H9 (cell line): ENCODE measurements at regions not wholly inside any gene's neighbourhood (a gene's known extent, or its start where the extent isn't known, plus 50 kb on each side); places are given as distances from the start of the nearest gene placed in this dataset.

ENCODE experiments used
- DNase-seq: peaks from one replicate; pipeline ENCODE4 v3.0.0-alpha.2; 2017
- H2AFZ ChIP-seq: one replicate; pipeline ENCODE4 v1.6.1; 2013; ENCODE audit warnings: mild to moderate bottlenecking, low read length, control low read depth, moderate library complexity
- H2AK5ac ChIP-seq: 2 replicates; pipeline ENCODE4 v1.6.1; 2013; ENCODE audit warnings: low read length, control low read depth, mixed read lengths; ENCODE audit not compliant: insufficient read length
- H2BK120ac ChIP-seq: one replicate; pipeline ENCODE4 v1.6.1; 2013; ENCODE audit warnings: low read depth, mild to moderate bottlenecking, low read length, control low read depth, inconsistent platforms; ENCODE audit not compliant: poor library complexity, severe bottlenecking
- H2BK12ac ChIP-seq: 2 replicates; pipeline ENCODE4 v1.6.1; 2013; ENCODE audit warnings: low read length, control low read depth, mixed read lengths, low read depth; ENCODE audit not compliant: insufficient read length
- H2BK15ac ChIP-seq: 2 replicates; pipeline ENCODE4 v1.6.1; 2013; ENCODE audit warnings: low read depth, low read length, control low read depth
- H2BK20ac ChIP-seq: one replicate; pipeline ENCODE4 v1.6.1; 2013; ENCODE audit warnings: low read depth, mild to moderate bottlenecking, low read length, control low read depth, inconsistent platforms; ENCODE audit not compliant: poor library complexity, severe bottlenecking
- H2BK5ac ChIP-seq: 2 replicates; pipeline ENCODE4 v1.6.1; 2013; ENCODE audit warnings: low read length, control low read depth, mixed read lengths; ENCODE audit not compliant: insufficient read length
- H3K14ac ChIP-seq: 2 replicates; pipeline ENCODE4 v1.6.1; 2013; ENCODE audit warnings: low read length, control low read depth; ENCODE audit not compliant: insufficient read depth
- H3K18ac ChIP-seq: 2 replicates; pipeline ENCODE4 v1.6.1; 2013; ENCODE audit warnings: low read depth, mild to moderate bottlenecking, mixed read lengths, low read length, control low read depth; ENCODE audit not compliant: insufficient read length
- H3K23ac ChIP-seq: 2 replicates; pipeline ENCODE4 v1.6.1; 2013; ENCODE audit warnings: low read length, control low read depth, mixed read lengths, low read depth; ENCODE audit not compliant: insufficient read length
- H3K23me2 ChIP-seq: 2 replicates; pipeline ENCODE4 v1.6.1; 2013; ENCODE audit warnings: low read depth, mild to moderate bottlenecking, mixed read lengths, low read length, control low read depth; ENCODE audit not compliant: insufficient read length, poor library complexity, severe bottlenecking
- H3K27ac ChIP-seq: 2 replicates; pipeline ENCODE4 v1.5.1; 2013; ENCODE audit warnings: low read length, control low read depth, mixed read lengths, low read depth; ENCODE audit not compliant: insufficient read length
- H3K27me3 ChIP-seq: 2 replicates; pipeline ENCODE4 v1.6.1; 2013; ENCODE audit warnings: low read length, control low read depth, inconsistent platforms; ENCODE audit not compliant: insufficient read depth
- H3K4ac ChIP-seq: 2 replicates; pipeline ENCODE4 v1.6.1; 2013; ENCODE audit warnings: low read depth, mild to moderate bottlenecking, control low read depth, inconsistent platforms, low read length, moderate library complexity
- H3K4me1 ChIP-seq: 2 replicates; pipeline ENCODE4 v1.6.1; 2013; ENCODE audit warnings: low read length, control low read depth, inconsistent platforms; ENCODE audit not compliant: insufficient read depth
- H3K4me2 ChIP-seq: 2 replicates; pipeline ENCODE4 v1.6.1; 2013; ENCODE audit warnings: low read length, control low read depth, mixed read lengths; ENCODE audit not compliant: insufficient read length, insufficient read depth
- H3K56ac ChIP-seq: 2 replicates; pipeline ENCODE4 v1.6.1; 2013; ENCODE audit warnings: low read depth, mild to moderate bottlenecking, mixed read lengths, low read length, control low read depth; ENCODE audit not compliant: insufficient read length
- H3K79me1 ChIP-seq: 2 replicates; pipeline ENCODE4 v1.6.1; 2013; ENCODE audit warnings: low read depth, mild to moderate bottlenecking, moderate library complexity, low read length, control low read depth, inconsistent platforms; ENCODE audit not compliant: insufficient read depth, poor library complexity, severe bottlenecking
- H3K79me2 ChIP-seq: 2 replicates; pipeline ENCODE4 v1.6.1; 2013; ENCODE audit warnings: low read length, control low read depth, inconsistent platforms; ENCODE audit not compliant: insufficient read depth
- H3K9ac ChIP-seq: 2 replicates; pipeline ENCODE4 v1.6.1; 2013; ENCODE audit warnings: low read length, control low read depth, mixed read lengths; ENCODE audit not compliant: insufficient read length; ENCODE audit errors: extremely low read depth
- H3K9me3 ChIP-seq: one replicate; pipeline ENCODE4 v1.6.1; 2013; ENCODE audit warnings: low read depth, low read length, inconsistent platforms; ENCODE audit not compliant: control insufficient read depth
- H3T11ph ChIP-seq: one replicate; pipeline ENCODE4 v1.6.1; 2013; ENCODE audit warnings: mild to moderate bottlenecking, low read length, control low read depth, inconsistent platforms
- H4K20me1 ChIP-seq: one replicate; pipeline ENCODE4 v1.6.1; 2013; ENCODE audit not compliant: control insufficient read depth, insufficient read length, insufficient read depth
- H4K5ac ChIP-seq: 2 replicates; pipeline ENCODE4 v1.6.1; 2013; ENCODE audit warnings: low read depth, mild to moderate bottlenecking, mixed read lengths, low read length, control low read depth; ENCODE audit not compliant: insufficient read length
- H4K8ac ChIP-seq: replicated peaks from 2 replicates; pipeline ENCODE4 v1.6.1; 2013; ENCODE audit warnings: low read length, control low read depth, mixed read lengths, low read depth; ENCODE audit not compliant: insufficient read length
- H4K91ac ChIP-seq: 2 replicates; pipeline ENCODE4 v1.6.1; 2013; ENCODE audit warnings: low read depth, mild to moderate bottlenecking, moderate library complexity, mixed read lengths, low read length, control low read depth; ENCODE audit not compliant: insufficient read length
- H3K27ac Mint-ChIP-seq, 3 experiments: 2 replicates in 2 of 3; 3 replicates in 1 of 3; pipeline ENCODE4 v1.8.0; 2020 to 2021; ENCODE audit warnings: mixed read lengths in 3 of 3, mild to moderate bottlenecking in 1 of 3, moderate library complexity in 1 of 3
- H3K27me3 Mint-ChIP-seq: 2 replicates; pipeline ENCODE4 v1.8.0; 2021; ENCODE audit warnings: low read depth, mild to moderate bottlenecking, moderate library complexity, mixed read lengths
- H3K36me3 Mint-ChIP-seq, 3 experiments: 2 replicates in 2 of 3; 3 replicates in 1 of 3; pipeline ENCODE4 v1.8.0; 2020 to 2021; ENCODE audit warnings: low read depth in 3 of 3, mixed read lengths in 3 of 3; ENCODE audit not compliant: insufficient read depth in 1 of 3
- H3K4me1 Mint-ChIP-seq, 2 experiments: 2 replicates each; pipeline ENCODE4 v1.8.0; 2020; ENCODE audit warnings: mixed read lengths in 2 of 2
- H3K4me3 Mint-ChIP-seq, 2 experiments: 2 replicates in 1 of 2; 3 replicates in 1 of 2; pipeline ENCODE4 v1.8.0; 2020 to 2021; ENCODE audit warnings: mild to moderate bottlenecking in 2 of 2, mixed read lengths in 2 of 2, moderate library complexity in 1 of 2
- H3K9me3 Mint-ChIP-seq, 2 experiments: 2 replicates in 1 of 2; 3 replicates in 1 of 2; pipeline ENCODE4 v1.8.0; 2020; ENCODE audit warnings: mild to moderate bottlenecking in 2 of 2, mixed read lengths in 2 of 2, moderate library complexity in 1 of 2
- CTCF ChIP-seq: fragments of 200-600 bp; sonication (generic); conservative IDR thresholded peaks from 3 replicates; pipeline ENCODE4 v1.8.0; 2021; ENCODE audit warnings: antibody characterized with exemption, mild to moderate bottlenecking
- WGBS: extraction: QIAGEN DNeasy Blood & Tissue Kit; methylation state at CpG from one replicate; pipeline ENCODE4 v1.1.7; 2013; ENCODE audit warnings: missing lambda C conversion rate, low lambda C conversion rate, mixed read lengths; ENCODE audit not compliant: insufficient read length; ENCODE audit errors: extremely low coverage; 5-methylcytosine and 5-hydroxymethylcytosine counted together

- H3K23me2 ChIP-seq = no peaks in the 10 kb centered on the region
- DNase-seq = no peak
- H3K79me1 ChIP-seq = no peaks in the 10 kb centered on the region
- H3K27ac ChIP-seq = no peak overlapping the region
- Mint-ChIP-seq H3K27ac (no peak overlapping the region), H3K4me3 (no peak overlapping the region), H3K4me1 (peaks cover 4 to 7% of the 10 kb centered on the region in 2 experiments; a peak in 3 of 4 replicates), H3K9me3 (no peaks in the 10 kb centered on the region), H3K36me3 (no peaks in the 10 kb centered on the region), H3K27me3 (no peaks in the 10 kb centered on the region)
- no peak overlapping the region for H3K23ac ChIP-seq
- no peak overlapping the region for H2AFZ ChIP-seq
- no peak overlapping the region for H2BK120ac ChIP-seq
- no peak overlapping the region for H2BK15ac ChIP-seq
- no peak overlapping the region for H4K91ac ChIP-seq
- no peaks in the 10 kb centered on the region for H3K9me3 ChIP-seq
- H3K18ac ChIP-seq = no peak overlapping the region
- no peak overlapping the region for H4K8ac ChIP-seq
- H2BK20ac ChIP-seq = no peak overlapping the region
- H3K27me3 ChIP-seq = no peaks in the 10 kb centered on the region
- no peak overlapping the region for H3K56ac ChIP-seq
- H3K4me2 ChIP-seq = no peak overlapping the region
- H3K4me1 ChIP-seq = no peaks in the 10 kb centered on the region; the same call in 1 of the 2 replicates
- no peak overlapping the region for H3K9ac ChIP-seq
- no peak overlapping the region for H2BK5ac ChIP-seq
- no peaks in the 10 kb centered on the region for H4K20me1 ChIP-seq
- no peak for TF ChIP-seq CTCF
- H2BK12ac ChIP-seq = no peak overlapping the region
- H3K4ac ChIP-seq = no peak overlapping the region
- H3K14ac ChIP-seq = no peak overlapping the region
- no CpG with 5 or more reads among the region's 5 CpGs for WGBS
- no peak overlapping the region for H3T11ph ChIP-seq
- no peak overlapping the region for H2AK5ac ChIP-seq
- H4K5ac ChIP-seq = no peak overlapping the region
- H3K79me2 ChIP-seq = no peaks in the 10 kb centered on the region
These were observed 293.2 kb upstream of the SEMA3D start for GRCh38 chr7:85479918-85480643.
